ENCODE measurements at regions not wholly inside any gene's neighbourhood (a gene's known extent, or its start where the extent isn't known, plus 50 kb on each side); places are given as distances from the start of the nearest gene placed in this dataset.

GRCh38 chr4:185875316-185875907 is 63.4 kb upstream of the SORBS2 start:
- Histone ChIP-seq H3K9me3 (no peaks in the 10 kb centered on the region), H3K4me1 (peaks cover 19% of the 10 kb centered on the region), H3K27ac (peak overlapping the region in 2 of 4 donors; percentile 30 to 77), H3K4me3 (no peak overlapping the region), H3K27me3 (no peaks in the 10 kb centered on the region), H3K36me3 (replicated peaks in 1 of 2; ENCODE audit: insufficient read depth in 1 of 2, low read depth in 2 of 2) (no peaks in the 10 kb centered on the region)
- 80 to 91% methylated on average over 6 of the region's 6 CpGs for WGBS, 2 donors
- no peak for DNase-seq
- ATAC-seq = no peak
- intact Hi-C loops (cut with DNase I) = no loop called here
- TF ChIP-seq POLR2A (IDR thresholded peaks at IDR 0.05) = no peak
- TF ChIP-seq, protein P1, sequence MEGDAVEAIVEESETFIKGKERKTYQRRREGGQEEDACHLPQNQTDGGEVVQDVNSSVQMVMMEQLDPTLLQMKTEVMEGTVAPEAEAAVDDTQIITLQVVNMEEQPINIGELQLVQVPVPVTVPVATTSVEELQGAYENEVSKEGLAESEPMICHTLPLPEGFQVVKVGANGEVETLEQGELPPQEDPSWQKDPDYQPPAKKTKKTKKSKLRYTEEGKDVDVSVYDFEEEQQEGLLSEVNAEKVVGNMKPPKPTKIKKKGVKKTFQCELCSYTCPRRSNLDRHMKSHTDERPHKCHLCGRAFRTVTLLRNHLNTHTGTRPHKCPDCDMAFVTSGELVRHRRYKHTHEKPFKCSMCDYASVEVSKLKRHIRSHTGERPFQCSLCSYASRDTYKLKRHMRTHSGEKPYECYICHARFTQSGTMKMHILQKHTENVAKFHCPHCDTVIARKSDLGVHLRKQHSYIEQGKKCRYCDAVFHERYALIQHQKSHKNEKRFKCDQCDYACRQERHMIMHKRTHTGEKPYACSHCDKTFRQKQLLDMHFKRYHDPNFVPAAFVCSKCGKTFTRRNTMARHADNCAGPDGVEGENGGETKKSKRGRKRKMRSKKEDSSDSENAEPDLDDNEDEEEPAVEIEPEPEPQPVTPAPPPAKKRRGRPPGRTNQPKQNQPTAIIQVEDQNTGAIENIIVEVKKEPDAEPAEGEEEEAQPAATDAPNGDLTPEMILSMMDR (IDR thresholded peaks at IDR 0.05) = no peak

DNA sequence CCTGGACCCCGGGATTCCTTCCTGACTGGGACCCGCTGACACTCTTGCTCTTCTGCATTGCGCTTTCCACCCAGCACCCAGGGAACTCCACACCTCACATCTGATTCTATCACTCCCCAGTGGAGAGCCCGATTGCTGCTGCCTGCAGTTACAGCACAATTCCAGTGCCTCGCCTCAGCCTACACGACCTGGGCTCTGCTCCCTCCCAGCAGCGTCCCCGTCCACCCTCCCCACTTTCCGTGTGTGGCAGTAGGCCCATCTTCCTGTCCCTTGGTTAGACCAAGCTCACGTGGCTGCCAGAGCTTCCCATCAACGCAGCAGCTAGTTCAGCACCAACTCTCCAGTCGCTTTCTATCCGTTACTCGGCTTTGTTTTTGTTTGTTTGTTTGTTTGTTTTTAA is 66.6 kb upstream of the SORBS2 start:
- ATAC-seq = no peak
- peaks cover 23% of the 10 kb centered on the region for H3K4me1 ChIP-seq
- no peaks in the 10 kb centered on the region for H3K9me3 ChIP-seq
- no peak overlapping the region for H3K27ac ChIP-seq
- no peak for DNase-seq
- no peaks in the 10 kb centered on the region for H3K27me3 ChIP-seq
- TF ChIP-seq POLR2A (IDR thresholded peaks at IDR 0.05) = no peak
- TF ChIP-seq, protein P1 (IDR thresholded peaks at IDR 0.05) = no peak
- WGBS, 2 donors = 93 to 96% methylated on average over 14 of the region's 14 CpGs
- intact Hi-C loops (cut with DNase I) = no loop called here
- H3K4me3 ChIP-seq = no peak overlapping the region
- no peaks in the 10 kb centered on the region for H3K36me3 ChIP-seq (replicated peaks in 1 of 2; ENCODE audit: insufficient read depth in 1 of 2, low read depth in 2 of 2)

DNA sequence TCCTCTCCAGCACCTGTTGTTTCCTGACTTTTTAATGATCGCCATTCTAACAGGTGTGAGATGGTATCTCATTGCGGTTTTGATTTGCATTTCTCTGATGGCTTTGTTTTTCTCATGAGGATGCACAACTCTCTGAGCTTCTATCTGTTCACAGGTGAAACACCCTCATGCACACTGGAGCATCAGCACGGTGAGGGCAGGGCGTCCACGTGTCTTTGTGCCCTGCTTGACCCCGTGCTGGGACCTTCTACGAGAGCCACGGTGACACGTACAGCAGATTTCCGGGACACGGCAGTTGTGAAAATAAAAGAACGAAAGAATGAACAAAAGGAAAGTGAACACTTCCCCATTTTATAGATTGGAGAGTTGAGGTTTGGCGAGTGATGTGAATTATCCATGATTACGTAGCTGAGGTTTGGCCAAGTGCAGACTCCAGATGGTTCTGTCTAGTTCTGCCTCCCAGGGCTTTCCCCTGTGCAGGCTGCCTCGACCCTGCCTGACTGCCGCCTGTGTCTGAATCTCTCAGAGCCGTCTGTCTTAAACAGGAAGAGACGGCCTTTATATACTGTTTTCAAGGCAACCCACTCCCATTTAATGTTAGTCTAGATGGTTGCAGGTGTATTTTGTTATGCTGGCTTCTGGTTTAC is 67.8 kb upstream of the SORBS2 start:
- no peak for ATAC-seq
- 78 to 87% methylated on average over 18 of the region's 18 CpGs for WGBS, 2 donors
- DNase-seq = no peak
- H3K4me1 ChIP-seq = peaks cover 17% of the 10 kb centered on the region
- intact Hi-C loops (cut with DNase I) = no loop called here
- no peak overlapping the region for H3K4me3 ChIP-seq
- H3K36me3 ChIP-seq (replicated peaks in 1 of 2; ENCODE audit: insufficient read depth in 1 of 2, low read depth in 2 of 2) = no peaks in the 10 kb centered on the region
- H3K9me3 ChIP-seq = no peaks in the 10 kb centered on the region
- peak overlapping the region in 1 of 4 donors; percentile 24 for H3K27ac ChIP-seq
- no peaks in the 10 kb centered on the region for H3K27me3 ChIP-seq
- TF ChIP-seq, protein P1 (IDR thresholded peaks at IDR 0.05) = no peak
- TF ChIP-seq POLR2A (IDR thresholded peaks at IDR 0.05) = no peak

- H3K4me1 ChIP-seq = peaks cover 19% of the 10 kb centered on the region
- no peaks in the 10 kb centered on the region for H3K36me3 ChIP-seq (replicated peaks in 1 of 2; ENCODE audit: insufficient read depth in 1 of 2, low read depth in 2 of 2)
- no peak for DNase-seq
- no peaks in the 10 kb centered on the region for H3K27me3 ChIP-seq
- H3K27ac ChIP-seq = peak overlapping the region in 2 of 4 donors; percentile 13 to 24
- WGBS, 2 donors = 8 to 18% methylated on average over 3 of the region's 3 CpGs
- H3K9me3 ChIP-seq = no peaks in the 10 kb centered on the region
- H3K4me3 ChIP-seq = no peak overlapping the region
- intact Hi-C loops (cut with DNase I) = no loop called here
- peak; percentile 47 for ATAC-seq
- TF ChIP-seq, protein P1 (IDR thresholded peaks at IDR 0.05) = no peak
- TF ChIP-seq POLR2A (IDR thresholded peaks at IDR 0.05) = no peak
Observed at GRCh38 chr4:185880571-185880970, 68.6 kb upstream of the SORBS2 start.

DNA sequence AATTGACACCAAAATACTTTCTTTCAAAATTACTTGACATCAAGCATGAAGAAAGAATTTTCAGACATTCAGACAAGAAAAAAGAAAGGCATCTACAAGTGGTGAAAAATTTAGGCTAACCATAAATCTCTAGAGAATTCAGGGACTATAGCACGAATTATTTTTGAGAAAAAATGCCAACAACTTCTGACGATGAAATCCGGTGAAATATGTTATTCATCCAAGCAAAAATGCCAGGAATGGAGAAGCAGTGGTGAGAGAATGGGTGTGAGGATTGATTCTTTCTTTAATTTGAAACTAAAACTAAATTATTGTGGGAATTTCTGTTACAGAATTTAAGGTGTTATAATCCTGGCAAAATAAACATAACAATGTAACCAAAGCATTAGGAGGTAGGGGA is 69.4 kb upstream of the SORBS2 start:
- no peak for DNase-seq
- no peak for TF ChIP-seq POLR2A (IDR thresholded peaks at IDR 0.05)
- TF ChIP-seq, protein P1 (IDR thresholded peaks at IDR 0.05) = no peak
- Histone ChIP-seq H3K9me3 (no peaks in the 10 kb centered on the region), H3K4me3 (no peak overlapping the region), H3K27me3 (no peaks in the 10 kb centered on the region), H3K4me1 (peaks cover 13% of the 10 kb centered on the region), H3K36me3 (replicated peaks in 1 of 2; ENCODE audit: insufficient read depth in 1 of 2, low read depth in 2 of 2) (no peaks in the 10 kb centered on the region), H3K27ac (peak overlapping the region in 1 of 4 donors; percentile 24)
- intact Hi-C loops (cut with DNase I) = no loop called here
- WGBS, 2 donors = 59 to 73% methylated on average over 3 of the region's 3 CpGs
- peak; percentile 52 for ATAC-seq

All from body of pancreas (tissue), 4 donors.